Brain microvascular endothelial cell (primary cell): ENCODE measurements at regions not wholly inside any gene's neighbourhood (a gene's known extent, or its start where the extent isn't known, plus 50 kb on each side); places are given as distances from the start of the nearest gene placed in this dataset.
A peak's percentile ranks its signal among the peaks of the same experiment; 100 is the strongest.

Experiments
- DNase-seq: peaks from one replicate; pipeline ENCODE4 v3.0.0-alpha.2; 2020
- H3K27ac ChIP-seq: fragments of 250-450 bp; sonication (Bioruptor Pico); 2 replicates; pipeline ENCODE4 v1.5.1; 2020; ENCODE audit warnings: mild to moderate bottlenecking, moderate library complexity
- H3K27me3 ChIP-seq: fragments of 250-450 bp; sonication (Bioruptor Pico); replicated peaks from 2 replicates; pipeline ENCODE4 v1.5.1; 2020; ENCODE audit warnings: mild to moderate bottlenecking
- H3K36me3 ChIP-seq: fragments of 250-450 bp; sonication (Bioruptor Pico); replicated peaks from 2 replicates; pipeline ENCODE4 v1.5.1; 2020; ENCODE audit warnings: mild to moderate bottlenecking
- H3K4me3 ChIP-seq: 2 replicates; pipeline ENCODE4 v1.5.1; 2011; ENCODE audit warnings: low read depth, mild to moderate bottlenecking, control low read depth, low read length, moderate library complexity
- in situ Hi-C: cut with HindIII; loops from 2 replicates; pipeline ENCODE4 v1.10.0; 2017; ENCODE audit warnings: low sequenced_read_pairs, low pct_ligation_motif_present
- TF ChIP-seq, protein P1 (sequence below): IDR thresholded peaks from 2 replicates; pipeline ENCODE4 v1.5.1; 2011; ENCODE audit warnings: low read depth, mild to moderate bottlenecking, moderate library complexity, low read length, control low read depth, inconsistent platforms; ENCODE audit errors: missing control alignments

DNA sequence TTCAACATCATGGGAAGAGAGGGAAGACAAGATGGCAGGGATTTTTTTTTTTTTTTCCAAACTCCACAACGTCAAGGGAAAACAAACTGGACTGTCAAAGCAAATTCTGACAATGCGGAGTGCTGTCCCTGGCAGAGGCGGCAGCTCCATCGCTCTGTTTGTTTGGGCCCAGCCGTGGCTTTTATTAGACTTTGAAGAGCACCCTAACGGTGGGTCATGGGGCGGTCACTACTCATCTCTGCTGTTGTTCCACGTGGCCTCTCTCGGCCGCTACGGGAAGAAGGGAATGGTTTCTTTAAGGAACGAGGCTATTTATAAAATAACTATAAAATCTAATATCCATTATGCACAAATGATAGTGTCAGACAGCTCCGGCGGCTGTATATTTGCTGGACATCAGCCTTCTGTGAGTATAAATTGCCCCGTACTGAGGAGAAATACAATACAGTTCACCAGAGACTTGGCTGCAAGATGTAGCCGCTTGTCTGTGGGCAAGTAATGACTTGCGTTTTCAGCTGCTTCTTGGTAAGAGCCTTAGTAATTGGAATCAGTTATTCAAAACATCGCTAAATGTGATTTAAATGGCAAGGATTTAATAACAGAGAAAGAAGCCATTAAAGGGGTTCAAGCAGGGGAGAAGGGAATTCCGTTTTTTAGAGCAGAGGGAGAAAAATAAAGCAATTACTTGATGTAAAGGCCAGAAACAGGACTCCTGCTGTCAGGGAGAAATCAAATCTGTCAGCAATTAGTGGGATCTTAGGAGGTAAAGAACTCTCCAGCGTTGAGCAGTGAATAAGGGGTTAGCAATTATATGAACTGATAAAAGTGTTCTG, 61.7 kb upstream of the RAB11FIP2 start:
- Histone ChIP-seq H3K4me3 (no peak overlapping the region), H3K36me3 (no peaks in the 10 kb centered on the region), H3K27ac (no peak overlapping the region), H3K27me3 (no peaks in the 10 kb centered on the region)
- peak; percentile 7 for DNase-seq
- in situ Hi-C loops, result no loop called here
- TF ChIP-seq, protein P1, sequence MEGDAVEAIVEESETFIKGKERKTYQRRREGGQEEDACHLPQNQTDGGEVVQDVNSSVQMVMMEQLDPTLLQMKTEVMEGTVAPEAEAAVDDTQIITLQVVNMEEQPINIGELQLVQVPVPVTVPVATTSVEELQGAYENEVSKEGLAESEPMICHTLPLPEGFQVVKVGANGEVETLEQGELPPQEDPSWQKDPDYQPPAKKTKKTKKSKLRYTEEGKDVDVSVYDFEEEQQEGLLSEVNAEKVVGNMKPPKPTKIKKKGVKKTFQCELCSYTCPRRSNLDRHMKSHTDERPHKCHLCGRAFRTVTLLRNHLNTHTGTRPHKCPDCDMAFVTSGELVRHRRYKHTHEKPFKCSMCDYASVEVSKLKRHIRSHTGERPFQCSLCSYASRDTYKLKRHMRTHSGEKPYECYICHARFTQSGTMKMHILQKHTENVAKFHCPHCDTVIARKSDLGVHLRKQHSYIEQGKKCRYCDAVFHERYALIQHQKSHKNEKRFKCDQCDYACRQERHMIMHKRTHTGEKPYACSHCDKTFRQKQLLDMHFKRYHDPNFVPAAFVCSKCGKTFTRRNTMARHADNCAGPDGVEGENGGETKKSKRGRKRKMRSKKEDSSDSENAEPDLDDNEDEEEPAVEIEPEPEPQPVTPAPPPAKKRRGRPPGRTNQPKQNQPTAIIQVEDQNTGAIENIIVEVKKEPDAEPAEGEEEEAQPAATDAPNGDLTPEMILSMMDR, result no peak

- Histone ChIP-seq H3K4me3 (no peak overlapping the region), H3K27me3 (no peaks in the 10 kb centered on the region), H3K27ac (no peak overlapping the region), H3K36me3 (no peaks in the 10 kb centered on the region)
- TF ChIP-seq, protein P1, result no peak
- DNase-seq, result no peak
- in situ Hi-C loops, result no loop called here
Measured at GRCh38 chr10:118107541-118107940, 60.8 kb upstream of the RAB11FIP2 start.

DNA sequence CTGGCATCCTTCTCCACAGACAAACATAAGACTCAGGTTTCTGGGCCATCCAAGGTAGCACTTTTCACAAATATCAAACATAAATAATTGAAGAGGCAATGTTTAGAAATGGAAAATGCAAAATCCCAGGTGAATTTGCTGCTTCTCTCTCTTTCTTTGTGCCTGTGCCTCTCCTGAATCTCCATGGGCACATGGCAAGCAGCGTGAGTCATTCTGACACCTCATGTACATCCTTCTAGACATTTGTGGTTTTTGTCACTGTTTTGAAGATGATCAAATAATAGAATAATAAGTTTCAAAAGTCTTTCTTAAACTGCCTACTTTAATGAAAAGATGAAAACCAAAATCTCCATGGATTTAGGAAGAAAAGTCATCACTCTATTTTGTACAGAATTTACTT, 60.3 kb upstream of the RAB11FIP2 start:
- H3K27ac ChIP-seq, result no peak overlapping the region
- no peaks in the 10 kb centered on the region for H3K27me3 ChIP-seq
- TF ChIP-seq, protein P1, result no peak
- DNase-seq, result no peak
- H3K4me3 ChIP-seq, result no peak overlapping the region
- in situ Hi-C loops, result no loop called here
- H3K36me3 ChIP-seq, result no peaks in the 10 kb centered on the region

- Histone ChIP-seq H3K27ac (no peak overlapping the region), H3K27me3 (no peaks in the 10 kb centered on the region), H3K4me3 (no peak overlapping the region), H3K36me3 (no peaks in the 10 kb centered on the region)
- DNase-seq, result peak; percentile 41
- in situ Hi-C loops, result no loop called here
- TF ChIP-seq, protein P1, result peak; percentile 67
Measured at GRCh38 chr10:118106426-118106825, 59.7 kb upstream of the RAB11FIP2 start.

DNA sequence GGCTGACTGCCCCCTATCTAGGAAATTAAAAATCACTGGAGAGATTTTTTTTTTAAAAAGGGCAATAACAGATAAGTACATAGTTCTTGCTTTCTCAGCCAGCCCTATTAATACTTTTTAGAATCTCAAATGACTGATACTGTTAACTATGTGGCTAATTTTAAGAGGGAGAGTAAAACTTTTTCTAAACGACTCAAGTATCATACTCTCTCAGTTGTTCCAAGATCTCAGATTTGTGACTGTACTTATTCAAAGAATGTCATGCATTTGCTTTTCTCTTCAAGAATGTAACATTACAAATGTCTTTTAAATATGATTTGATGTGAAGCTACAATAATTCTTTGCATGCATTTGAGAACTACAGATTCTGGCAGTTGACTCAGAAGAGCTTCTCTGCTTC, 55.4 kb upstream of the RAB11FIP2 start:
- Histone ChIP-seq H3K27me3 (no peaks in the 10 kb centered on the region), H3K4me3 (no peak overlapping the region), H3K36me3 (no peaks in the 10 kb centered on the region), H3K27ac (no peak overlapping the region)
- TF ChIP-seq, protein P1, result no peak
- in situ Hi-C loops, result no loop called here
- DNase-seq, result no peak

- Histone ChIP-seq H3K27me3 (no peaks in the 10 kb centered on the region), H3K27ac (no peak overlapping the region), H3K36me3 (no peaks in the 10 kb centered on the region), H3K4me3 (no peak overlapping the region)
- TF ChIP-seq, protein P1, result no peak
- in situ Hi-C loops, result no loop called here
- DNase-seq, result no peak
Measured at GRCh38 chr10:118101501-118101900, 54.8 kb upstream of the RAB11FIP2 start.
